K562 (cell line): ENCODE measurements at regions not wholly inside any gene's neighbourhood (a gene's known extent, or its start where the extent isn't known, plus 50 kb on each side); places are given as distances from the start of the nearest gene placed in this dataset.

Source experiments
- GABPA ChIP-seq: fragments of 200-800 bp; sonication (Bioruptor generic); conservative IDR thresholded peaks from 2 replicates; pipeline ENCODE4 v1.6.1; 2016; ENCODE audit warnings: low read depth, missing genetic modification characterization, missing compliant biosample characterization
- HLTF ChIP-seq: fragments of 450-650 bp; IDR thresholded peaks from 2 replicates; pipeline ENCODE4 v1.6.1; 2016
- KDM1A ChIP-seq, 2 experiments: fragments of 450-650 bp; IDR thresholded peaks; 2 replicates each; pipeline ENCODE4 v1.6.1; 2016; ENCODE audit warnings: mild to moderate bottlenecking in 2 of 2
- ZBTB1 ChIP-seq: sonication (generic); formaldehyde crosslinking; IDR thresholded peaks from 2 replicates; pipeline ENCODE4 v1.8.1; 2023; ENCODE audit warnings: missing genetic modification reagents, low read depth, mild to moderate bottlenecking, borderline replicate concordance
- ZBTB17 ChIP-seq: fragments of 450-650 bp; formaldehyde crosslinking; IDR thresholded peaks from 2 replicates; pipeline ENCODE4 v1.4.0; 2020; ENCODE audit warnings: mild to moderate bottlenecking
- TF ChIP-seq, protein P1 (sequence below), 2 experiments: fragments of 450-650 bp in 1 of 2; sonication (generic) in 1 of 2; formaldehyde crosslinking in 1 of 2; IDR thresholded peaks in 1 of 2; conservative IDR thresholded peaks in 1 of 2; 2 replicates each; pipeline versions ENCODE4 v1.6.1 to v1.8.1; 2016 to 2023; ENCODE audit warnings: mild to moderate bottlenecking in 2 of 2, moderate library complexity in 2 of 2, inconsistent platforms in 1 of 2, missing genetic modification reagents in 1 of 2
- TF ChIP-seq, protein P2 (sequence below), 3 experiments: IDR thresholded peaks in 2 of 3; conservative IDR thresholded peaks in 1 of 3; 2 replicates each; pipeline ENCODE4 v1.5.1; 2011 to 2012; ENCODE audit warnings: low read length in 3 of 3, mild to moderate bottlenecking in 3 of 3, control low read depth in 2 of 3, improper control_type of control experiment in 1 of 3, inconsistent platforms in 1 of 3, low read depth in 1 of 3, mixed read lengths in 1 of 3, moderate library complexity in 1 of 3; ENCODE audit not compliant: insufficient read depth in 2 of 3
- TF ChIP-seq, protein P3 (sequence below), 3 experiments: fragments of 200-800 bp in 1 of 3; sonication (Bioruptor generic) in 1 of 3; sonication (generic) in 1 of 3; formaldehyde crosslinking in 1 of 3; IDR thresholded peaks; 2 replicates each; pipeline versions ENCODE4 v1.6.1 to v1.8.0; 2016 to 2022; ENCODE audit warnings: mild to moderate bottlenecking in 2 of 3, missing compliant biosample characterization in 2 of 3, missing genetic modification characterization in 2 of 3, missing genetic modification reagents in 1 of 3
- TF ChIP-seq, protein P4 (sequence below): fragments of 250-450 bp; sonication (Bioruptor Pico); IDR thresholded peaks from 2 replicates; pipeline ENCODE4 v1.5.0; 2022; ENCODE audit warnings: mild to moderate bottlenecking

DNA sequence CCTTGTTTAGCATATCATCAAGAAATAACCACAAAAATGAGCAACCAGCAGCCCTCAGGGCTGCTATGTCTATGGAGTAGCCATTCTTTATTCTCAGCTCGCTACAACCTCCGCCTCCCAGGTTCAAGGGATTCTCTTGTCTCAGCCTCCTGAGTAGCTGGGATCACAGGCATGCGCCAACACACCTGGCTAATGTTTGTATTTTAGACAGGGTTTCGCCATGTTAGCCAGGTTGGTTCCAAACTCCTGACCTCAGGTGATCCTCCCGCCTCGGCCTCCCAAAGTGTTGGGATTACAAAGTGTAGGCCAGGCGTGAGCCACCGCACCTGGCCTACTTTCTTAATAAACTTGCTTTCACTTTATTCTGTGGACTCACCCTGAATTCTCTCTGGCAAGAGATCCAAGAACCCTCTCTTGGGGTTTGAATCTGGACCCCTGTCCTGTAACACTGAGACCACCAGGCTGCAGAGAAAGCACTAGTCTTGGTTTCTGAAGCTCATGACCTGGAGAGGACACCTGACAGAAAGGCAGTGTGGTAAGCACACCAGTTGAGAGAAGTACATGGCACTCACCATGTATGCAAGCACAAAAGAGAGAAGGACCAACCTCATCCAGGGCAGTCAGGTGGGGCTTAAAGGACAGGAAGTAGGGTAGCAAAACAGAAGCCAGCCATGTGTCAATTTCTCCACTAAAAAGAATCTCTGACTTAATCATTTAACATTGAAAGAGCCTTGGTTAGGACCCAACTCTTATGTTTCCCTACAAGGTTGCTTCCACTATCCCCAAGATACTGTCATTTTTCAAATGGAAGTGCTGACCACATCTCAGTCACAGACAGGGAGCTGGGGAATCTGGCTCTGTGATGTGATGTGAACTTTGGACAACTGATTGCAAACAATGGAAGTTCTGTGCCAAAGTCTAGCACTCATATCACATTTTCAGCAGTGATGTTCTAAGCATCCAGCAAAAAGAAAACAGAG, 97.4 kb upstream of the DST start:
- TF ChIP-seq, protein P1, sequence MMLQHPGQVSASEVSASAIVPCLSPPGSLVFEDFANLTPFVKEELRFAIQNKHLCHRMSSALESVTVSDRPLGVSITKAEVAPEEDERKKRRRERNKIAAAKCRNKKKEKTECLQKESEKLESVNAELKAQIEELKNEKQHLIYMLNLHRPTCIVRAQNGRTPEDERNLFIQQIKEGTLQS (IDR thresholded peaks at IDR 0.05), result no peak
- TF ChIP-seq, protein P1 (CRISPR knock-in tag; conservative IDR thresholded peaks at IDR 0.05), result no peak
- TF ChIP-seq, protein P2, sequence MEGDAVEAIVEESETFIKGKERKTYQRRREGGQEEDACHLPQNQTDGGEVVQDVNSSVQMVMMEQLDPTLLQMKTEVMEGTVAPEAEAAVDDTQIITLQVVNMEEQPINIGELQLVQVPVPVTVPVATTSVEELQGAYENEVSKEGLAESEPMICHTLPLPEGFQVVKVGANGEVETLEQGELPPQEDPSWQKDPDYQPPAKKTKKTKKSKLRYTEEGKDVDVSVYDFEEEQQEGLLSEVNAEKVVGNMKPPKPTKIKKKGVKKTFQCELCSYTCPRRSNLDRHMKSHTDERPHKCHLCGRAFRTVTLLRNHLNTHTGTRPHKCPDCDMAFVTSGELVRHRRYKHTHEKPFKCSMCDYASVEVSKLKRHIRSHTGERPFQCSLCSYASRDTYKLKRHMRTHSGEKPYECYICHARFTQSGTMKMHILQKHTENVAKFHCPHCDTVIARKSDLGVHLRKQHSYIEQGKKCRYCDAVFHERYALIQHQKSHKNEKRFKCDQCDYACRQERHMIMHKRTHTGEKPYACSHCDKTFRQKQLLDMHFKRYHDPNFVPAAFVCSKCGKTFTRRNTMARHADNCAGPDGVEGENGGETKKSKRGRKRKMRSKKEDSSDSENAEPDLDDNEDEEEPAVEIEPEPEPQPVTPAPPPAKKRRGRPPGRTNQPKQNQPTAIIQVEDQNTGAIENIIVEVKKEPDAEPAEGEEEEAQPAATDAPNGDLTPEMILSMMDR (IDR thresholded peaks at IDR 0.05 in 2 of 3, conservative IDR thresholded peaks at IDR 0.05 in 1 of 3; ENCODE audit: insufficient read depth in 2 of 3, low read depth in 1 of 3, low read length in 3 of 3), result no peak
- TF ChIP-seq ZBTB17 (no peak), ZBTB1 (no peak), KDM1A (IDR thresholded peaks at IDR 0.05) (no peak), HLTF (no peak), GABPA (tag) (no peak)
- TF ChIP-seq, protein P3, sequence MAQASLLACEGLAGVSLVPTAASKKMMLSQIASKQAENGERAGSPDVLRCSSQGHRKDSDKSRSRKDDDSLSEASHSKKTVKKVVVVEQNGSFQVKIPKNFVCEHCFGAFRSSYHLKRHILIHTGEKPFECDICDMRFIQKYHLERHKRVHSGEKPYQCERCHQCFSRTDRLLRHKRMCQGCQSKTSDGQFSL (CRISPR knock-in tag; IDR thresholded peaks at IDR 0.05), result no peak
- TF ChIP-seq, protein P3 (tag; IDR thresholded peaks at IDR 0.05), result no peak
- TF ChIP-seq, protein P4, sequence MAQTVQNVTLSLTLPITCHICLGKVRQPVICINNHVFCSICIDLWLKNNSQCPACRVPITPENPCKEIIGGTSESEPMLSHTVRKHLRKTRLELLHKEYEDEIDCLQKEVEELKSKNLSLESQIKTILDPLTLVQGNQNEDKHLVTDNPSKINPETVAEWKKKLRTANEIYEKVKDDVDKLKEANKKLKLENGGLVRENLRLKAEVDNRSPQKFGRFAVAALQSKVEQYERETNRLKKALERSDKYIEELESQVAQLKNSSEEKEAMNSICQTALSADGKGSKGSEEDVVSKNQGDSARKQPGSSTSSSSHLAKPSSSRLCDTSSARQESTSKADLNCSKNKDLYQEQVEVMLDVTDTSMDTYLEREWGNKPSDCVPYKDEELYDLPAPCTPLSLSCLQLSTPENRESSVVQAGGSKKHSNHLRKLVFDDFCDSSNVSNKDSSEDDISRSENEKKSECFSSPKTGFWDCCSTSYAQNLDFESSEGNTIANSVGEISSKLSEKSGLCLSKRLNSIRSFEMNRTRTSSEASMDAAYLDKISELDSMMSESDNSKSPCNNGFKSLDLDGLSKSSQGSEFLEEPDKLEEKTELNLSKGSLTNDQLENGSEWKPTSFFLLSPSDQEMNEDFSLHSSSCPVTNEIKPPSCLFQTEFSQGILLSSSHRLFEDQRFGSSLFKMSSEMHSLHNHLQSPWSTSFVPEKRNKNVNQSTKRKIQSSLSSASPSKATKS, result no peak
